T follicular helper cell (primary cell): ENCODE measurements at regions not wholly inside any gene's neighbourhood (a gene's known extent, or its start where the extent isn't known, plus 50 kb on each side); places are given as distances from the start of the nearest gene placed in this dataset.

Experiments
- DNase-seq: peaks from one replicate; pipeline ENCODE4 v3.0.0-alpha.2; 2020; ENCODE audit warnings: low read depth

DNA sequence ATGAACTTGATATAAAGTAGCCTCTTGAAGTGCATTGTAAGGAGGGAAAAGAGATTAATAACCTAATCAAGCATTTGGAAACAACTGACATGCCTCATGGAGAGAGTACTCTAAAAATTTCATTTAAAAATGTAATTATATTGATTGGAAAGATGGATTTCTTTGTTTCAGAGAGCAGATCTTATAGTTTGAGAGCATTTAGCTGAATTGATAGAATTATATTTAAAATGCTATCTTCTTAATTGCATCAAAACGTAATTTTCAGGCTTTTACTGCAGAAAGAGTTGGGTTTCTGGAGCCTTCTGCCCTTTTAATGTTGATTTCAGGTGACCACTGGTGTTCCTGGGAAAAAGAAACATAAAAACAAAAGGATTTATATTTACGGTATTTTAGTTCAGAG is 130.6 kb downstream of the EDN3 start:
- no peak for DNase-seq

DNA sequence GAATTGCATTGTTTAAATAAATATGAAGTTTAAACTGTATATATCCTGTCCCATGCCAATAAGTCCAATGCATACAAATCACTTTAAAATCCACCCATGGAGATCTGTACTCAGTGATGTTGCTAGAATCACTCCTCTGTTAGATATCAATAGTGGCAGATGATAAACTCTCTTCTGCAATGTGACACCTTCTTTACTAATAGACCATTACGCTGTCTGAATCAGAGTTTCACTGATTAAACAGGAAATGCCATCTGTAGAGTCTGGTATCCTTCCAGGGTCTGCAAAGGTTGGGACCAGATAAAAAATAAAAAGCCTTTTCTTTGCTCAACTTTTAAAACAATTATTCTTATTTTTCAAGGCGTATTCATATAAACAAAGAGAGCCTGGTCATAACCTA is 134.5 kb downstream of the EDN3 start:
- DNase-seq: no peak

DNA sequence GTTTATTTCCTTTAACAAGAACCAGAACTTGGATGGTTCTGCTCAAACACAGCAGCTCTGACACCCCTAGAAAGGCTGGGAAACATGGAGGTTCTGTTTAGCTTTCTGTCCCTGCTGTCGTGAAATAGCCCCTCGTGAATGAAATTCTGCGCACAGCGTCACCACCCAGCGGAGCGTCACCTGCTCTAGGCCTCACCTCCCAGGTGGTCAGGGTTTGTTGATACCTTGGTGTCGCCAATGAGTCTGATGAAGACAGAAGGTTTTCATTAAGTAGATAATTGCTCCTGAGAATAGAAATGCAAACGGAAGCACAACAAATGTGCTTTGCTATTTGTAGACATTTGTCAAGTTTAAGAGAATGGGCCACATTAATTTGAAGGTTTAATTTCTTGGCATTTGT is 135.1 kb downstream of the EDN3 start:
- DNase-seq: no peak

DNA sequence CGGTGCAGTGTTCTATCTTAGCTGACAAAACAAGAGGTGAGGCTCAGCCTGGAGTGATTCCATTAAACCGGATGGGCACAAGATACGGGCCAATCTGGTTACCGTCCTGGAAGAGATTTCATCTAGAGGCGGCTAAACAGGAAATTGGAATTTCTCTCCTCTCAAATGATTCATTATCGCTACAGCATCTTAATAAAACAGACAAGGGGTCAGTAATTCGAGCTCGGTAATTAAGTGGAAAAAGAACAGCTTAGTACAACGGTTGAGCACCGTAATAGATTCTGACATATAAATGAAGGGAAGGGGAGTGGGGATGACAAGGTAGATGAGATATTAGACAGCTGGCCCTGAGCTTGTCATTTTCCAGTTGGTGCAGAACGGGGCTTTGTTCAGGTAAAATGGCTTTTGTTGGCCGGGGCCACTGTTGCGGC is 137.2 kb downstream of the EDN3 start:
- DNase-seq: no peak

DNA sequence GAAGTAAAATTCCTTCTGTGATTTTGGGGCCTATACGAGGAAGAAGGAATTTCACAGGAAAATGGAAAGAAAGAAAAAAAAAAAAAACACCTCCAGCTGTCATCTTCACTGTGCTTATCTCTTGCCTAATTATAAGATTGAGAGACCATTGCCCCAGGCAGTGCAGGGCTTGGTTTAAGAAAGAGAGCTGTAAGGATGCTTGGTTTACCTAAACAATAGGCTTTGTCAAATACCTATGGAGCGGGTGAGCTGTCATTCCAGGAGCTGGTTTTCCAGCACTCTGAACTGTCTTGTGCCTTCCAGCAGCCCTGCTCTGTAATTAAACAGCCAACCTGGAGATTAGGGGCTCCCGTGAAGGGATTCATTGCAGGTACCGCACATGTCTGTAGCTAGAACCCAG is 137.8 kb downstream of the EDN3 start:
- DNase-seq: no peak

DNA sequence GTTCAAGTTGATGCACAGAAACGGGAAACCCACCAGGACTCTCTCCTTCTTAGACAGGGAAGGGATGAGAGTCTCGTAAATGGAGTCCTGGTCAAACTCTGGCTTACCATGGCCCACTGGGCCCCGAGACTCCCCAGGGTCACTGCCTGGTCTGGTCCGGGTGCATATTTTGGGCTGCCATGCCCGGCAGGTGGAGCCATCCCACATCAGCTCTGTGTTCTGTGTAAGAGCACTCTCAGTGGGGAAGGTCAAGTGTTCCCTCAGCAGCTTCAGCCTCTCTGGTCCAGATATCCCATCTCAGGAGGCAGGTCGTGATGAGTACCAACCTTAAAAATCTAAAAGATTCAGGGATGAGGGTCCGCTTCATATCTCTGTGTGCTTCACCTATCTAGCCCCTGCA is 138.8 kb downstream of the EDN3 start:
- no peak for DNase-seq

DNA sequence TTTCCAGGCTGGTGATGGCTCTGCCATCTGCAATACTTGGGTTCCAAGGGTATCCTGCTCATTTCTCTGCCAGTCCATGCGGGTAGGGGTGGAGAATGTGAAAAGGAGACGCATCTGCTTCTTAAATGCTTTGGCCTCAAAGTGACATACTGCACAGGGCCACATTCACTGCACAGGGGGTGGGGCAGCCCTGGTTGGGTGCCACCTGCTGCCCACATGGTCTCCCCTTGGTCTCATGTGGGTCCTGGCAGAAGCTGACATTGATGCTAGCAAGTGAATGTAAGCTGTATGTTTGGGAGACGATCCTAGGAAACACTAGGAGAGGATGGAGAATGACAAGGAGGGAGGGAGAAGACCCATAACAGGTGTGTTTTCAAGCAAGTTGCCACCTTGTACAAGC is 140.9 kb downstream of the EDN3 start:
- no peak for DNase-seq

DNA sequence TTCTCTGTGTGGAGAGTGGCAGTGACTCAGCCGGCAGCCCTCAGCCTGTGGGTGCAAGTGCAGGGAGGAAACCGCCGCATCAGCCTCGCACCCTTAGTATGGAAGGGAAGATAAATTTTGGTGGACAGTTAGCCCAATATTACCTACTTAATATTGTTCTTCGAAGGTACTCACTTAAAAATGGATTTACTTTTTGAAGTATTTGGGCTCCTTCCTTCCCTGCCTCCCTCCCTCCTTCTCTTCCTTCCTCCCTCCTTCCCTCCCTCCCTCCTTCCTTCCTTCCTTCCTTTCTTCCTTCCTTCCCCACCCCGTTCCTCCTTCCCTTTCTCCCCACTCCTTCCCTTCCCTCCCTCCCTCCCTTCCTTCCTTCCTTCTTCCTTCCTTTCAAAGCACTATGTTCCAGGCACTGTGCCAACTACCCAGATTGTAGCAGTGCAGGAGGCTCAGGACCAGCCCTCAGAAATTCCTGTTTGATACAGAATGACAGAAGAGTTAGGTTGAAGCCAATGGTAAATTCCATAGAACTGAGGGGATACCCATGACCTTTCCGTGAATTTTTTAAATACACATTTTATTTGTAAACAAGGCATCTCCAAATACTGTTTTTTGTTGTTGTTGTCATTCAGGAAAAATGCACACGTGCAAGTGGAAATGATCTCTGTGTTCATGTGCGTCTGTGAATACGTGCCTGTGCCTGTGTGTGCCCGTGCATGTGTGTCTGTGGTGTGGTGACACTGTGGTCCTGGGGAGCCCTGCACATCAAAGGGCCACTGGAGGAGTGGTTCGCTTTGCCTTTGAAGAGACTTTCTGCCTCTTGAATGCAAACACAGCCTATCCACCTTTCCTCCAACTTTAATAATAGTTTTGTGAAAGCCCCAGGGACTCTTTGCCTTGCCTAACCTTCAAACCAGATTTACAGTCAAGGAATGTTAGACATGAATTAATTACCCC is 141.7 kb downstream of the EDN3 start:
- DNase-seq: no peak

DNA sequence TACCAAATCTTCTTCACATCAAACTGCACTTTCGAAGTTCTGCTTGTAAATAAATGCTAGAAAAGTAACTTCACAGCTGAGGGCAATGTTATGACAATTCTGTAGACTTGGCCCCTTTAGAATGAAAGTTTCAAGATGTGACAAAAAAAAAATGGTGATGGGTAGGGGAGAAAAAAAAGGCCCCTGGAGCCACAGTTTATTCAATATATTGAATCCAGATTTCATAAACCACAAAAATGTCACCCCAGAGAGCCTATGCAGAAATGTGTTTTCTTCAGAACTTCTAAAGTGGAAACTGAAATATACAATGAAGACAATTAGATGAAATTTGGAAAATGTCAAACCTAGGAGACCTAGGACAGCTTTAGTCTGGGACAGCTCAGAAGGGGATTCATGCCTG is 143.1 kb downstream of the EDN3 start:
- DNase-seq: no peak

DNA sequence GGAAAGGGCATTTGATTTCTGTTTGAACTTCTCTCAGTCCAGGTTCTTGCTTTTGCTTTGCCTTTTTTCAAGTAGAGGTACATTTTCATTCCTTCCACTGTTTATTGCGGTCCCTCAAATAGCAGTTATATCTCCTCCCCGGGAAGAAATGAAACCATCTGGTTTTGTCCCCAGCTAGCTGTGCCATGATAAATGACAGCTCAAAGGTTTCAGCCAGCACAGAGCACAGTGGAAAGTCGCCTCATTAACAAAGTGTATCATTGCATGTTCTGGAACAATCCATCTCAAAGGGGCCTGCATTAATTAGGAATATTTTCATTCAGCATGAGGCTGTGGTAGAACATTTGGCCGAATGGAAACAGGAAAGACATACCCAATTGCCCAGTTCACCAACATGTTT is 146.0 kb downstream of the EDN3 start:
- DNase-seq: no peak

DNA sequence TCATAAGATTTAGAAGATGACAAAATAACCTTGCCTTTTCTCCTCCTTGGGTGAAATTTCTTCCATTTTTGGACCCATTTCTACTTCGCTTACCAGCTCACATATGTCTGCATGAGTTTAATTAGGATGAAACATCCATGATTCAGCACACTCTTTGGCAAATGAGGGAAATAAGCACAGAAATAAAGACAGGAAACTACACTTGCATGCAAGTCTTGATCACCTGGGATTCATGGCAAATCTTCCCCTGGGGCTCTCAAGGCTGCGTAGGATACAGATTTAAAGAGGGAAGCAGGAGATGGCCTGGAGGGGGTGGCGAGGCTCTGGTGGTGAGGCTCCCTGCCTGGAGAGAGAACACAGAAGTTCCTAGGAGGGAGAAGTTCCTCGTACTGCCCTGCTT is 147.8 kb downstream of the EDN3 start:
- no peak for DNase-seq

DNA sequence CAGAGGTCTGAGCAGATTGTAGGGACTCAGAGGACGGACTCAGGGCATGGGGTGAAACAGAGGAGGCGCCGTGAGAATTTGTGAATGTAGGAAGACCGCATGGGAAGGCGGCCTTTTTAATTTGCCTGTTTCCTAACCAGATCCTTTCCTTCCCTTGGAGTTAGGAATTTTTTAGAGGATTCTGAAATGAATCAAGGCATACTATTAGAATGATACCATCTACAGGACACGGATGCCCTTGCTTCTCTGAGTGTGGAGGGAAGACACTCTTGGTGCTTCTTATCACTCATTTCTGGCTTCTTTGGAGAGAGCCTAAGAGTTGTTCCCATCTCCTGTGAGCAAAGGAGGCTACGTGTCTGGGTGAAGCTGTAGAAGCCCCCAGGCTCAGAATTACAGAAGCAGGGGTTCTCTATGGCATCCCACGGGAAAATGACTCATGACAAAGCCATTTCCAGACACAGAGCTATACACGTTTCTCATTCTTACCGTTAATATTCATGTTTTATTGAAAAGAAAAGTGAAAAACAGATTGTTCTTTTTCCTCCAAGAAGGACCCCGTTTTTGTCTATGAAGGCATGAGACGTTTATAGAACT is 148.5 kb downstream of the EDN3 start:
- no peak for DNase-seq

DNA sequence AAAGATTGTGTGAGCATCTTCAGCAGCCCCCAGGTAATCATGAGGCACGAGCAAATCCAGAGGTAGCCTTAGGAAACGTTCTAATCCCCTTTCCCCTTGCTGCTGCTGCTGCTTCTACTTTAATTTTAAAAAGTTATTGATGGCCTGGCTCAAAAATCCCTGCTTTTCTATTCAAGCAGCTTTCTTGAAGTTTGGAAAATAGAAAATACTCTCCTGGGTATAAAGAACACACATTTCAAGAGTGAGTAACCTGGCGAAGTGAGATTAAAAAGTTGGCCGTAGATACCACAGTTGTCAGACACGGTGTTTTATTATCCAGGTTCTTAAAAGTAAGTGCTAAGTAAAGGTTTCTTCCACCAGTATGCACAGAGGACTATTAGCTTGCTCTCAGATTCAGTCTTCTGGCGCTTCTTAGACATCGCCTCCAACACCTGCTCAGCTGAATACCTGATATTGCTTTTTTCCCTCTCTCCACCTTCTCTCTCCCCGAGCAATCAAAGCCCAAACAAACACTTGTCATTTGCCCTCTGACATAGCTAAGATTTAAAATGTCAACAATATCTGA is 150.7 kb downstream of the EDN3 start:
- DNase-seq: no peak

DNA sequence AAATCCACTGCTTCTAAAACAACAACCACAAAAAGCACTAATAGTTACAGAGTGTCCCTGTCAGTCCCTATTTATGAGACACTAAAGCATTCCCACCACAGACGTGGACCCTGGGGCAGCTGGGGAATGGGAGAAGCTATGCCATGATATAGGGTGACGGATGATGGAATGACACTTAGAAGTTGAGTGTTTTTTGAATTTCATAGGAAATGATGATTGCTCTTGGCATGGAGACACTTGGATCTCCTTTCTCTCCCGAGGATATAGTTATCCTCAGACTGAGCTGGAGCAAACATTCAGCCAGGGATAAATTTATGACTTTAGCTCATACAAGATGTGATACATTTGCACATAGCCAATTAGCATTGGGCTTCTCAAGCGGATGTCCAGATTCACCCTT is 151.2 kb downstream of the EDN3 start:
- DNase-seq: no peak

DNA sequence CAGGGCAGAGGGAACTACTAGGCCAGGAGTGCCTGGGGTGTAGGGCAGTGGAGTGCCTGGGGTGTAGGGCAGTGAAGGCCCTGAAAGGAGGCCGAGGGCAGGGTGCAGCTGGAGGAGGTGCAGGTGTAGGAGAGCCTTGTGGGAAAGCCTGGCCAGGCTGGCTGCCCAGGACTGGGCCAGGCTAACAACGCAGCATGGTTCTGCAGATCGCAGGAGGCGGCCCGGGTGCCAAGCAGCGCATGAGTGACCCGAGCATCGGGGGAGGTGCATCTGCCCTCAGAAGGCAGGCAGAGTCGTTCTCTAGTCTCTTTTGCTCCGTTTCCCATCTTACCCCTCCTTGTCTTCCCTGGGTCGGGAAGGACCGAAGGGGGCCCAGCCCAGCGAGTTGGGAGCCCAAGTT is 151.5 kb upstream of the PHACTR3 start:
- no peak for DNase-seq

DNA sequence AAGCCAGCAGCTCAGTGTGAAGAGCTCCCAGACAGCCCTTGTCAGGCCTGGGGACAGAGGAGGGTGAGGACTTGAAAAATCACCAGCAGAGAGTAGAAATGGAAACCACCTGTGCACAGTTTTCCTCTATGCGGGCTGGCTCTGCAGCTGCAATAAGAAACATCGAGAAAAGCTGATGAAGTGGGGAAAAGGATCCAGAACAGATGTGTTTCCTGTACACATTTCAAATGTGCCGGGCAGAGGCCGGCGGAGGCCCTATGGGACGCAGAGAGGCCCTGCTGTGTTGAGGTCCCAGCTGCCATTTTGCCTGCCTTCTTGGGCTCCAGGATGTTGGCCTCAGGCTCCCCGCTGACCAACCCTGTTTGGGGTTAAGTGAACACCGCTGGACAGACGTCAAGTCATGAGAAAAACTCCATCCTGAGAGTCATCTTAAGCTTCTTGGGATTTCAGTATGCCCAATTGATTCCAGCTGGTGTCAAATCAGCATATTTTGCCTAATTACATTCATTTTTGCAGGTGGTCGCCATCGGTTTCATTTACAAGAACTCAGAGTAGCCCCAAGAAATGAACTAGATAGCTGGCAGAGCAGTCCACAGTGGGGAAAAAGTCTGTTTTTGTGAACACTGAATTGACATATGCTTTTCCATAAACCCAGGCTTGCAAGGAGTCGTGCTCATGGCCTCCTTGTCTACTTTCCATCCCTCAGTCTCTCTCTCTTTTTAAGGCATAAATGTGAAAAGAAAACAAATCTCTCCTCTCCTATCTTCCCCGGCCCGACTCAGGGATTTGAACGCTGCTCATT is 150.4 kb upstream of the PHACTR3 start:
- DNase-seq: no peak

DNA sequence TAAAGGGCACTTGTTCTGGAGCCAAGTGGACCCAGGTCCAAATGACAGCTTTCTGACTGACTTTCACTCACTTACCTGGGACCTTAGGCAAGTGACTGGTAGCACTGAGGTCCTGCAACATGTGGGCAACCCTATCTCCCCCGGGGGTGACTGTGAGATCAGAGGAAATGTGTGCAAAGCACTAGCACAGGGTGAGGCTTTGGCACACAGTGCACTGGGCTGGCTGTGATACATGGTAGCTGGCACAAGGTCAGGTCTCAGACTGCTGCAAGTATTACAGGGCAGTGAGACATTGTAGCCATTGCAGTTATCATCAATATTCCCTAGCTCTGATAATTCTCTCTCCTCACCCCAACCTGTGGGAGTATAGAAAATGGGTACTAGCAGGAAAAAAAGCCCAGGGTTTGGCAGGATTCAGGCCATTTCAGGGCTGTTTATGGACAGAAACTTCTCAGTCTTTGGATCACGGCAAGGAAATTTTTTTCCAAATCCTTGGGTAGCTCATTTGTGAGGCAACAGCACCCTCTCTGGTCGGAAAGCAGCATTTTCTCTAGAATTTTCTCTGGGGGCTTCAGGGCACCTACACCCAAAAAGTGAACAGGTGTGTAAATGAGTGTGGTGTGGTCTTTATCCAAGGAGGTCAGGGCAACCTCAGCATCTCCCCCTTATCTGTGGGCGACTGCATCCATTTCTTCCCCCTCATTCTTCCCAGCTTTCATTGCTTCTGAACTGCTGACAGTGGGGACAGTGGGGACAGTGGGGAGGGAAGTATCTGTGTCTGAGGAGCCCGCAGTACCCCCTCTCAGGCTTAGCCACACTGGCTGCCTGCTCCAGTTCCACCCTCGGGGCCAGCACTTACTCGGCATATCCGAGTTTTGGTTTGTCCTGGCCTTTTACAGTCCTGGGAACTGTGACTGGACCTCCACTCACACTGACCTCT is 148.7 kb upstream of the PHACTR3 start:
- no peak for DNase-seq

DNA sequence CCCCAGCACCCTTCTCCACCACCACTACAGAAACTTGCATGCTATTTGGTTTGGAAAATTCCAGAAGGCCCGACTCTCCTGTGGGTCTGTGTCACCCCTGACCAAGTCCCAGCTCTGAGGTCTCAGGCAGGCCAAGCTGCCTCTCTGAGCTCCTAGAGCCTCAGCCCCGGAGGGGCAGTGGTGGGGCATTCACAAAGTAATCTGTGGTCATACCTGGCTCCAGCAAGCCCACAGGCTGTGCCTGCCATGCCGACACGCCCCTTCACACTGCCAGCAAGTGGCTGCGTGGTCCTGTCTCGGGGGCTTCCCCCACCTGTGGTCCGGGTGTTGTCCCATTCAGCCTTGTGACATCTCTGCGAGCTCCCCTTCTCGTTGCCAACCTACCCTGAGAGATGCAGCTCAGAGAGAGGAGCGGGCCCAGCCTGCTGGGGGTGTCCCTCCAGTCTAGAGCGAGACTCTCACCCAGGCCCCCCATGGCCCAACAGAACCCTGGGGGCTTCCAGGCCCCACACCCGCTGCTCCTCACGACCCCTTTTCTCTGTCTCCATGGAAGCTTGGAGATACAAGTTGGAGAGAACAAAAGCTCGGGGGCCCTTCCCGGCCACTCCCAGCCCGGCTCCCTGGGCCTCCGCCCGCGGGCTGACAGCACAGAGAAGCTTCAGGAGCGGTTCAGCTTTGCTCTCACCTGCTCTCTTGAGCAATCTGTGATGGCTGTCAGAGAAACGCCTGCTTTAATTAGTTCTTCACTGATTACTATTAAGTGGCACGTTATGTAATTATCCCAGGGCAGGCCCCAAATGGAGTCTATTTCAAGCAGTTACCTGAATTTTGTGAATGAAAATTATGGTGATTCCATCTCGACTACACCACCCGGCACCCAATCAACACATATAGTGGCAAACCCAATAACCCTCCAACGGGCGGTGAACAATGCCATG is 147.7 kb upstream of the PHACTR3 start:
- DNase-seq: no peak

DNA sequence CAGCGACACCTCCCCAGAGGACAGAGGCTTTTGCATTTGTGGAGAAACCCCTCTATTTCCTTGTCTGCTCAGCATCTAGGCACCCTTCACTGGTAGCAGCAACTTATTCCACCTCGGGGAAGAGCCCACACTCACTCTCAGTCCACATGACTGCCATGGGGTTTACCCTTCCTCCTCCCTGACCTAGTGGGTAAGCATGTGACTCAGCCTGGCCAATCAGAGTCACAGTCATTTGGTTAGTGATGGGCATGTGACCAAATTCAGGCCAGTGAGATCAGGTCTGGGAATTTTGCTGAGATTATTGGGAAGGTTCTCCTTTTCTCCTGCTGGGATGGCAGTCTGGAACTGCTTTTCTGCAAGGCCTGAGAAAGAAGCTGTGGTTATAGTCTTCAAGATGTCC is 145.7 kb upstream of the PHACTR3 start:
- DNase-seq: no peak

DNA sequence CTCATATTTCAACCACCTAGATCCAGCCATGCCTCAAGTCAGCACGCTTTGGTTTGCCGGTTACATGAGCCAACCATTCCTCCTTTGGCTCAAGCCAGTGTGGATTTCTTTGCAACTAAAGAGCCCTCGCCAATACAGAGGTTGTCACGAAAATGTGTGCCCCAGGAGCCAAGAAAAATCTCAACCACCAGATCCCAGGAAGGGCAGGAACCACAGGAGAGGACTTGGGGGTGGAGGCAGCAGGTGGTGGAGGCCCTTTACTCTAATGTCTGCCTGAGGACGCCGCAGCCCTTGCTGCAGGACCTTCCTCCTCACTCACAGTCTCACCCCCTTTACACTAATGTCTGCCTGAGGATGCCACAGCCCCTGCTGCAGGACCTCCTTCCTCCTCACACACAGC is 144.8 kb upstream of the PHACTR3 start:
- DNase-seq: no peak
